ENCODE measurements at regions not wholly inside any gene's neighbourhood (a gene's known extent, or its start where the extent isn't known, plus 50 kb on each side); places are given as distances from the start of the nearest gene placed in this dataset.

- Histone ChIP-seq H3K27me3 (no peaks in the 10 kb centered on the region), H3K9me3 (no peaks in the 10 kb centered on the region), H3K27ac (no peak overlapping the region), H3K4me3 (no peak overlapping the region), H3K4me1 (no peaks in the 10 kb centered on the region), H3K36me3 (no peaks in the 10 kb centered on the region), H3K9ac (ENCODE audit: low read depth in 2 of 2, low read length in 2 of 2) (no peak overlapping the region)
- intact Hi-C loops (cut with DNase I): no loop called here
- TF ChIP-seq, protein P1, sequence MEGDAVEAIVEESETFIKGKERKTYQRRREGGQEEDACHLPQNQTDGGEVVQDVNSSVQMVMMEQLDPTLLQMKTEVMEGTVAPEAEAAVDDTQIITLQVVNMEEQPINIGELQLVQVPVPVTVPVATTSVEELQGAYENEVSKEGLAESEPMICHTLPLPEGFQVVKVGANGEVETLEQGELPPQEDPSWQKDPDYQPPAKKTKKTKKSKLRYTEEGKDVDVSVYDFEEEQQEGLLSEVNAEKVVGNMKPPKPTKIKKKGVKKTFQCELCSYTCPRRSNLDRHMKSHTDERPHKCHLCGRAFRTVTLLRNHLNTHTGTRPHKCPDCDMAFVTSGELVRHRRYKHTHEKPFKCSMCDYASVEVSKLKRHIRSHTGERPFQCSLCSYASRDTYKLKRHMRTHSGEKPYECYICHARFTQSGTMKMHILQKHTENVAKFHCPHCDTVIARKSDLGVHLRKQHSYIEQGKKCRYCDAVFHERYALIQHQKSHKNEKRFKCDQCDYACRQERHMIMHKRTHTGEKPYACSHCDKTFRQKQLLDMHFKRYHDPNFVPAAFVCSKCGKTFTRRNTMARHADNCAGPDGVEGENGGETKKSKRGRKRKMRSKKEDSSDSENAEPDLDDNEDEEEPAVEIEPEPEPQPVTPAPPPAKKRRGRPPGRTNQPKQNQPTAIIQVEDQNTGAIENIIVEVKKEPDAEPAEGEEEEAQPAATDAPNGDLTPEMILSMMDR (IDR thresholded peaks at IDR 0.05): no peak
- DNase-seq: no peak
Measured at GRCh38 chr1:221644663-221645258, 97.1 kb downstream of the DUSP10 start.

DNA sequence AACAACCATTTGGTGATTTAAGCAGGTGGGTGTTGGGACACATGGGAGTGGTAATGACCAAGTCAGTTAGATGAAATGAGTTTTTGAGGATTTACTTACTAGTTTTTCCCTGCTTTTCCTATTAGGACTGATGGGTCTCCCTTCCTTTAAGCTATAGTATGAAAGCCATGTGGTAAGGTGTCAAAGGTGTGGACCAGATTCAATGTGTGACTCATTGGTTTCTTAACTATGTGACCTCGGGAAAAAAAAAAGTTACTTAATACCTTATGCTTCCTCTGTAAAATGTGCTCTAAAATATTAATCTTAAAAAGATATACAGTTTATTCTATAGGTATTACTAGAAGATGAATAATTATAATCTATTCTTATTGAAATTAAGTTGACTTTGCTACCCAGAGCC lies 93.7 kb downstream of the DUSP10 start:
- no peak overlapping the region for H3K27ac ChIP-seq
- H3K4me3 ChIP-seq: no peak overlapping the region
- no peak overlapping the region for H3K9ac ChIP-seq (ENCODE audit: low read depth in 2 of 2, low read length in 2 of 2)
- H3K36me3 ChIP-seq: no peaks in the 10 kb centered on the region
- TF ChIP-seq, protein P1 (IDR thresholded peaks at IDR 0.05): no peak
- intact Hi-C loops (cut with DNase I): no loop called here
- H3K9me3 ChIP-seq: no peaks in the 10 kb centered on the region
- H3K27me3 ChIP-seq: no peaks in the 10 kb centered on the region
- no peaks in the 10 kb centered on the region for H3K4me1 ChIP-seq
- no peak for DNase-seq
